Erythroblast (primary cell): ENCODE measurements at regions not wholly inside any gene's neighbourhood (a gene's known extent, or its start where the extent isn't known, plus 50 kb on each side); places are given as distances from the start of the nearest gene placed in this dataset.

ENCODE experiments used
- GATA1 ChIP-seq: IDR thresholded peaks from 2 replicates; pipeline ENCODE4 v1.6.1; 2011; ENCODE audit warnings: low read depth, mild to moderate bottlenecking, control low read depth, low read length, moderate library complexity
- POLR2A ChIP-seq: IDR thresholded peaks from 2 replicates; pipeline ENCODE4 v1.6.1; 2011; ENCODE audit warnings: mild to moderate bottlenecking, low read length

GRCh38 chr6:140537834-140538705, 1163.6 kb upstream of the CITED2 start:
- TF ChIP-seq POLR2A (no peak), GATA1 (no peak)
